ENCODE measurements at regions not wholly inside any gene's neighbourhood (a gene's known extent, or its start where the extent isn't known, plus 50 kb on each side); places are given as distances from the start of the nearest gene placed in this dataset.
A peak's percentile ranks its signal among the peaks of the same experiment; 100 is the strongest.

- no peak for DNase-seq
Observed at GRCh38 chr4:24637173-24637572, 52.8 kb upstream of the DHX15 start.

DNA sequence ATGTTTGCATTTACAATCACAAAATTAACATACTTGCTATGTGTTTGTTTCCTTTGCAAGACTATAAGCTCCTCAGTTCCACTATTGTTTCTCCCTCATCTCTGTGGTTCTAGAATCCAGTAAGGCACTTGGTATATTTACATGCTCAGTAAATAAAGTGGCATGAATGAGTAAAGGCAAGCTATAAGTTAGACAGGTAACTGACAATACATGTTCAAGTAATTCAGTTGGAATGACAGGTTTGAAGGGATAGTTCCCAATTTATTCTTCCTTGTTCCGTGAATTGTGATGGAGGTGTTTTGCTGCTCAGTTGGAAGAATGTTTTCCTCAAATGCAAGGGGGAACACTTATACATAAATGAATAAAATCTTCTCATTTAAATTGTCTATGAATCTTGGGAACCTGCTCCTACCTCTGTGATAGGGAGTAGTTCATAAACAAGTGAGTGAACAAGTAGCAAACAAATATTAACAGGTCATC lies 54.1 kb upstream of the DHX15 start:
- no peak for DNase-seq

- DNase-seq: no peak
Observed at GRCh38 chr4:24639714-24640113, 55.4 kb upstream of the DHX15 start.

DNA sequence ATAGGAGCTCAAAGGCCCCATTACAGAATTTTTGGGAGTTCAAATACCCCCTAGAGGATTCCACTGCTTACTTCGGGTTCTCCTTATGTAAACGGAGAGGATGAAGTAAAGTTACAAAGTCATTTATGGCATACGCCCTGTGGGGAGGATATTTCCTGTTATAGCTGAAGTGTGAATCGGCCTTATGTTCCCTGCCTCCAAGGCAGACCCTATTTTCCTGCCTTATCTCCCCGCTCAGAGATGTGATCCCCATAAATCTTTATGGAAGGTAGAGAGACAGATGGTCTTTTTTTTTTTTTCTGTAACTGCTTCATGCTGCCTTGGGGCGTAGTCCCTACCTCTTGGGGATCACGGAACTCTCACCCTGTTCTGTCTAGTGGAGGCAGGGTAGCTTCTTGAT lies 56.0 kb upstream of the DHX15 start:
- DNase-seq: no peak

DNA sequence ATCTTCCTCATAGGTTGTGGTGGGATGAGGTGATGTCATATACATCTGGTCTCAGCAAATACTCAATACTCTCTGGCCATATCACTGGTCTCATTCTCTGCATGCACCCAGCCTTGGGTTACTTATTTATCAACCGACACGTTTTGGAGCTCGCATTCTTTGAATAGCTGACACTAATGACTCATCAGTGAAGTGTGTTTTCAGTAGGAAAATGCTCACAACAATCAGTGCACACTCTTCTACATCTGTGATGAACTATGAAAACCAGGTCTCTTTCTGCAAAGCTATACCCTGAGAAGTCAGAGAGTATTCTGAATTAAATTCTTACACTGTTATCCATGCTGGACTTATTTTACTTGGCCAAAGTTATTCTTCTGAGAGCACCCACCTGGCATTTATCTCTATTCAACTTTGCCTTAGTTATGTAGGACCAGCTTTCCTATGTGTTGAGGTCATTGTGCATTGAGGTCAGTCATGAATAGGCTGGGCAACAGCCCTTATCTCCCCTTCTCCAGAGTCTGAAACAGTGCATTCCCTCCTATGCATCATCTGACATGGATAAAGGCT lies 58.7 kb upstream of the DHX15 start:
- DNase-seq: no peak

GRCh38 chr4:24643774-24644520 lies 59.6 kb upstream of the DHX15 start:
- no peak for DNase-seq

DNA sequence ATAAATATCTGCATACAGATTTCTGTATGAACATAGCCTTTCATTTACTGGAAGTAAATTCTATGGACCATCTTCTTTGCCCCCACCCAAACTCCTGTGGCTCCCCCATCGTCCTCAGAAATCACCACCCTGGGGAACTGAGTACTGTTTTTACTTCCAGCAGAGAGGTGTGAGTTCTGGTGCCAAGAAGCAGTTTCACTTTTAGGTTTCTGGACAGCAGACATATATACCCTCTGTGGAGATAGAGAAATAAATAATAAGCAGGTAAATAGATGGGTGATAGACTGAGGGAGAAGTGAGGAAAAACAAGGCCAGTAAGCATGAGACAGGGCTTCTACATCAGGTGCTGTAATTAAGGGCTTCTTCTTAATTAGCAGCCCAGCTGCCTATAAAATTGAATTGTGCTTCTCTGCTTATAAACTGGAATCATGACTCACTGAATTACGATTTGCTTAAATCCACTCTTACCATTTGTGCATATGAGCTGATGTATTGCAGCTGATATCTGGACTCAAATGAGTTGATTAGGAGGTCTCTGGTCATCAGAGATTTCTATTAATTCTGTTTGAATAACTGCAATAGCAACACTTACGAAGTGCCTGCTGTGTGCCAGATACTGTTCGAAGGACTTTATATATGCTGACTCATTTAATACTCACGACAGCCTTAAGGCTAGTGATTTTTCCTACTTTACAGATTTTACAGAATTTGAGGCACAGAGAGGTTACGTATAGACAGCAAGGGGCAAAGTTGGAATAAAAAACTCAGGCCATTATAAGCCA lies 60.8 kb upstream of the DHX15 start:
- DNase-seq: no peak

DNA sequence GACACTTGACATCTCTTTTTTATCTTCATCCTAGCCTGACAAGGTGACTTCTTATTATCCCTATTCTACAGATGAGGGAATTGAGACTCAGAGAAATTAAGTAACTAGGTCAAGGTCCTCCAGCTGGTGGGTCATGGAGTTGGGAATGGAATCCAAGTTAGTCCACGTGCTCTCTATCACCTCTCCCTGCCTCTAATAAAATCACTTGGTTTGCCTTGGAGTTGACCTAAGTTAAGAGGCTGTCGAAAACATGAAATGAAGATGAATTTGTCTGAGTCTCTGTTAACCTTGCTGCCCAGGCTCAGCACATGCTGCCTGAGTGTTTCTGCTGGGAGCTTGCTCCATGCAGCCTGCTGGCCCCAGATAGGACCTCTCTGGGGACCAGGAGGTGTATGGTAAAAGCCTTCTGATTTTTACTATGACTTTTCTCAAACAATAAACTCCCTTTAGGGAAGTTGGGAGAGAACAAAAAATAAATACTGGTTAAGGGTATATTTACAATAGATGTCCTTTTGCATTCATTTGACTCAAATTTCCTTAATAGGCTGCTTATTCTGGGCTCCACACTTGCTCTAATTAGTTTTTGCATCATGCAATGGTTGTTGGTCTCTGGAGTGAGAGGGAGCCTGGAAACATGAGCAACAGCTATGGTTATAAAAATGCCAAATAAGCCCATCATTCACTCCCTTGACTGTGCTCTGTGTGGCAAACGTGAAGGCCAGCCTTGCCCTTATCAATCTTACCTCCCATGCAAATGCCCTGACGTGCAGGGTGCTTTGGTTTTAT lies 61.6 kb upstream of the DHX15 start:
- DNase-seq: no peak

- no peak for DNase-seq
Observed at GRCh38 chr4:24646798-24647460, 62.6 kb upstream of the DHX15 start.

DNA sequence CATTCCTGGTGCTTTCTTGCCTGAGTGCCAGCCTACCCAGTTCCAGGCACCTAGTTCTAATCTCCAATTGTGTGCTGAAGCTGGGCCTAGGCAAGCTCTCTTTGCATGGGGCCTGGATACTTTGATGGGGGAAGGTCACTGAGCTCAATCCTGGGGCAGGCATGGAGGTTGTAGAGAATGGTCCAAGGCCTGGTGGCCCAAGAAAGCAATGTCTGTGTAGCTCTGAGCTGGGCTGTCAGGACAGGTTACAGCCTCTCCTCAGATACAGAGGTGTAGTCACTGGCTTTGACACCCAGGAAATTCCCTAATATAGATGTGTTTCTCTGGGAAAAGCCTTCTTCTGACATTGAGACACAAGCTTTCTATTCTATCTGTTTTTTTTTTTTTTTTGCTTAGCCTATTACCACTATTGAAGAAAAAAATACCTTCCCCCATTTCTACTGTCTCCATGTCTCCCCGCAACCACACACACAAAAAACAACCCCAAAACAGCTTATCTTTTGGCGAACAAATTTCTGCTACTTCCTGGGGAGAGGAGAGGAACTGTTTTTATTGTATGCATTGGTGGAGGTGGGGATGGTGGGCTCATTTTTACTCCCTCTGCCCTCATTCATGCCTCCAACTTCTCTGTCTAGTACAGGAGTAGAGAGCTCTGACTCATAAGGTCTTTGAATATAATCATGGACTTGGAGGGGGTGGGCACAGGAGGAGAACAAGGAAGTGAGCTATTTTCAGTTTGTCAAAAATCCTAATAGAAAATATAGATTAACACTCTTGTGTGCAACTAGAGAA lies 66.7 kb upstream of the DHX15 start:
- no peak for DNase-seq

- DNase-seq: no peak
Observed at GRCh38 chr4:24655326-24655725, 71.0 kb upstream of the DHX15 start.

GRCh38 chr4:24655971-24656370 lies 71.6 kb upstream of the DHX15 start:
- no peak for DNase-seq

- no peak for DNase-seq
Observed at GRCh38 chr4:24656906-24657305, 72.6 kb upstream of the DHX15 start.

- peak in 1 of 2 donors; percentile 7 for DNase-seq
Observed at GRCh38 chr4:24657768-24658617, 73.6 kb upstream of the DHX15 start.

DNA sequence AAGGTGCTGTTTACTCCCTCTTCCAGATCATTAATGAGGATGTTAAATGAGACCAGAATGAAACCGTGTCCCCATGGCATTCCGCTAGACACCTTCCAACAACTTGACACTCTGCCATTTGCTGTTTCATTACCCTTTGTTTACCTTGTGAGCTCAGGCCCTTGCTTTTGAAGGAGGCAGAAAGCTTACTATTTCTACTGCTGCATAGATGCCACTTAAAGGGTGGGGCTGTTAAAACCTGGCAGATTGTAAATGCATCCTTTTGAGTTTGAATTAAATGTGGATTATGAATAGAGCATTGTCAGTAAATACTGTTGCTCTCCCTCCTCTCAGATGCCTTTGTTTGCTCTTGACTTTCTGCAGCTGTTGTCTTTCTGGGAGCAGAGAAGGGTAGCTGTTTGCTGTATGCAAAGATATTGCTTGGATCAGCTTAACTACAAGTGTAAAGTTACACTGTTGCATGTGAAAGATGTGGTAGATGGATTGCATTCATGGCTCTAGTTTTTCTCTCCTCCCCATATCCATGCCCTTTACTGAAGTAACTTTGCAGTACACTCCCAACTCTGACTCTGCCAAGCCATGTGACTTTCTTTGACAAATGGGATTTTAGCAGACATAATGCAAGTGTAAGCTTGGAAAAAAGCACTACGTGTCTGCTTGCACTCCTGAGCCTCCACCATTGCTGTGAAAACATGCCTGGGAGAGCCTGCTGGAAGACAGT lies 75.0 kb upstream of the DHX15 start:
- no peak for DNase-seq

DNA sequence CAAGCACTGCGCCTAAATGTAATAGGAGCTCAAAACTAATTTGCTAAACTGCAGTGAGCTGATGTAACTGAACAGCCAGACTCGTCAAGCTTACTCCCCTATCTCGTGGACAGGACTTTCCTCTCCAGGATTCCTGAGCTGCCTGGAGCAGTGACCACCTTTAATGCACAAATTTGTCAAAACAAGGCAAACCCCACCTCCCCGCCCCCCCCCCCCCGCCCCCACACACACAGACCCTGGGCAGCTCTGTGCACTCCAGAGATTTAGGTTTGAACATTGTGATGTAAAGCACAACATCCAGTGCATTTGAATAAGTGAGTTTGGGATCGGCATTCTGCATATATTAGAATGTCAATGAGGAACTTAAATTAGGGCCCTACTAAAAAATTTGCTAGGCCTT lies 77.7 kb upstream of the DHX15 start:
- DNase-seq: no peak

- DNase-seq: no peak
Observed at GRCh38 chr4:24662542-24662941, 78.2 kb upstream of the DHX15 start.

DNA sequence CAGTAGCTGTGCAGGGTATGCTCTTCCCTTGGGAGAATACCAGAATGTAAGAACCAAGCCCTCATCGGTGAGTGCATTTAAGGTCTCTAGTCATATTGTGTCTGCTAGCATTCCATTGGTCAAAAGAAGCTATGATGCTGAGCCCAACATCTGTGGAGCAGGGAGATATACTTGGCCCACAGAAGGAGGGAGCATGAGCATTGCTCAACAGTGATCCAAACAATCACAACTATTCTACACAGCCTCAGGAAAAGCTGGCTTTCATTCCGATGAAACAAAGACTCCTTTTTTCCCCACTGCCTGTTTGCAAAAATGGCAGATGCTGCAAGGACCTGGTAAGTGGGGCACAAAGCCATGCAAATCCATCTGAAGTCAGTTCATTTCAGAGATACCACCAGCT lies 80.6 kb upstream of the DHX15 start:
- no peak for DNase-seq

DNA sequence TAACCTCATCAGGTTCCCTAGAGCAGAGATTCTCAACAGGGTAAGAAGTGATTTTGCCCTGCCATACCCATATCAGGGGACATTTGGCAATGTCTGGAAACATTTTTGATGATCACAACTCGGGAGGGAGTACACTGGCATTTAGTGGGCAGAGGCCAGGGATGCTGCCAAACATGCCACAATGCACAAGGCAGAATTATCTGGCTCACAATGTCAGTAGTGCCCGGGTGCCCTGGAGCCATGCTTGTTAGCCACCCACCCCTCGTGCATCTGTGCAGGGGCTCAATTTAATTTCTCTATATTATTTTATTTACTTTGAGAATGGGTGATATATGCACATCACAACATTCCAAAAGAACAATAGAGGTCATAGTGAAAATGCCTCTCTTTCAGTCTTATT lies 82.0 kb upstream of the DHX15 start:
- no peak for DNase-seq
